Gastrocnemius medialis (tissue), 4 donors: ENCODE measurements at regions not wholly inside any gene's neighbourhood (a gene's known extent, or its start where the extent isn't known, plus 50 kb on each side); places are given as distances from the start of the nearest gene placed in this dataset.
"Not testable (repeated sequence)": the region's sequence is repeated elsewhere in the genome, so short reads cannot be mapped to it uniquely, and the experiment has no call there.

Experiments
- ATAC-seq, 2 donors: fragments of 150-250 bp; one replicate each; pipeline ENCODE4 v1.9.1; 2016
- DNase-seq, 2 donors: peaks; one replicate each; pipeline ENCODE4 v3.0.0-alpha.2; 2019
- H3K27ac ChIP-seq, 4 donors: fragments of 200-600 bp; sonication (generic); 1 replicate in 1 of 4; 2 replicates in 3 of 4; pipeline ENCODE4 v1.5.1; 2016 to 2018; ENCODE audit warnings: mild to moderate bottlenecking in 2 of 4, moderate library complexity in 1 of 4
- H3K27me3 ChIP-seq, 3 donors: fragments of 200-600 bp; sonication (generic) in 2 of 3; 1 replicate in 1 of 3; 2 replicates in 2 of 3; pipeline versions ENCODE4 v1.5.1 to v1.6.0; 2016 to 2019; ENCODE audit warnings: mild to moderate bottlenecking in 1 of 3, moderate library complexity in 1 of 3
- H3K36me3 ChIP-seq, 2 donors: fragments of 200-600 bp; sonication (generic) in 1 of 2; one replicate each; pipeline ENCODE4 v1.5.1; 2017 to 2018
- H3K4me1 ChIP-seq, 2 donors: fragments of 200-600 bp; sonication (generic) in 1 of 2; one replicate each; pipeline ENCODE4 v1.5.1; 2016 to 2017; ENCODE audit warnings: mild to moderate bottlenecking in 2 of 2
- H3K4me3 ChIP-seq, 4 donors: fragments of 200-600 bp; sonication (generic) in 3 of 4; 1 replicate in 1 of 4; 2 replicates in 3 of 4; pipeline ENCODE4 v1.5.1; 2016 to 2019; ENCODE audit warnings: mild to moderate bottlenecking in 2 of 4
- H3K9me3 ChIP-seq, 3 donors: fragments of 200-600 bp; sonication (generic) in 2 of 3; 1 replicate in 1 of 3; 2 replicates in 2 of 3; pipeline ENCODE4 v1.5.1; 2016 to 2019
- POLR2A ChIP-seq, 2 donors: fragments of 450-650 bp; IDR thresholded peaks; one replicate each; pipeline ENCODE4 v1.6.1; 2017; ENCODE audit warnings: antibody characterized with exemption in 2 of 2, mild to moderate bottlenecking in 2 of 2, moderate library complexity in 2 of 2
- in situ Hi-C, 4 donors: fragments of 200-750 bp; cut with MboI; loops; one replicate each; pipeline versions ENCODE4 v1.15.0 to v1.8.0; 2017; ENCODE audit warnings: low sequenced_read_pairs in 4 of 4
- intact Hi-C: fragments of 100-400 bp; cut with DNase I; formaldehyde crosslinking; loops from one replicate; pipeline ENCODE4 v1.15.1; 2023; ENCODE audit warnings: low total_unique reads
- TF ChIP-seq, protein P1 (sequence below), 5 experiments: fragments of 450-650 bp in 3 of 5; fragments of 200-600 bp in 2 of 5; sonication (generic) in 2 of 5; IDR thresholded peaks in 4 of 5; conservative IDR thresholded peaks in 1 of 5; 1 replicate in 4 of 5; 2 replicates in 1 of 5; pipeline ENCODE4 v1.5.1; 2016 to 2019; ENCODE audit warnings: antibody characterized with exemption in 5 of 5, mild to moderate bottlenecking in 3 of 5, moderate library complexity in 3 of 5

GRCh38 chr6:131469130-131469529, 103.9 kb upstream of the ARG1 start:
- intact Hi-C loops, result no loop called here

DNA sequence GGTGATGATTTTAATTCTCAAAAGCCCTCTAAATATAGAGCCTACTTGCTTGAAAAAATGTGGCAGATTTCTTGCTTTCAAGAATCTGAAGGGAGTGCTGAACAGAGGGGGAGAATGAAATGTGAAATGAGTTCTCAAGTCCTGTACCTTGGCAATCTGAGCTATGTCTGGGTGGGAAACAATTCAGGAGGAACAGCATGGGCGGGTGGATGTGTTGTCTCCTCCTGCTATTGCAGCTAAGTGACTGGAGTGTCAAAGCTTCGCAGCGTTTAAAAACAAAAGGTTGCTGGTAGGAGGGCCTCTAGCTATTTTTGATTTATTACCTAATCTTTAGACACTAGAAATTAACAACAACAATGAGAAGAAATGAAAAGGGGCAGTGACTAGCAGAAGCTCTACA, 102.5 kb upstream of the ARG1 start:
- TF ChIP-seq, protein P1, sequence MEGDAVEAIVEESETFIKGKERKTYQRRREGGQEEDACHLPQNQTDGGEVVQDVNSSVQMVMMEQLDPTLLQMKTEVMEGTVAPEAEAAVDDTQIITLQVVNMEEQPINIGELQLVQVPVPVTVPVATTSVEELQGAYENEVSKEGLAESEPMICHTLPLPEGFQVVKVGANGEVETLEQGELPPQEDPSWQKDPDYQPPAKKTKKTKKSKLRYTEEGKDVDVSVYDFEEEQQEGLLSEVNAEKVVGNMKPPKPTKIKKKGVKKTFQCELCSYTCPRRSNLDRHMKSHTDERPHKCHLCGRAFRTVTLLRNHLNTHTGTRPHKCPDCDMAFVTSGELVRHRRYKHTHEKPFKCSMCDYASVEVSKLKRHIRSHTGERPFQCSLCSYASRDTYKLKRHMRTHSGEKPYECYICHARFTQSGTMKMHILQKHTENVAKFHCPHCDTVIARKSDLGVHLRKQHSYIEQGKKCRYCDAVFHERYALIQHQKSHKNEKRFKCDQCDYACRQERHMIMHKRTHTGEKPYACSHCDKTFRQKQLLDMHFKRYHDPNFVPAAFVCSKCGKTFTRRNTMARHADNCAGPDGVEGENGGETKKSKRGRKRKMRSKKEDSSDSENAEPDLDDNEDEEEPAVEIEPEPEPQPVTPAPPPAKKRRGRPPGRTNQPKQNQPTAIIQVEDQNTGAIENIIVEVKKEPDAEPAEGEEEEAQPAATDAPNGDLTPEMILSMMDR (IDR thresholded peaks at IDR 0.05 in 4 of 5, conservative IDR thresholded peaks at IDR 0.05 in 1 of 5), result no peak
- no peak for TF ChIP-seq POLR2A (IDR thresholded peaks at IDR 0.05)
- no peaks in the 10 kb centered on the region for H3K36me3 ChIP-seq
- in situ Hi-C loops, result no loop called here
- no peaks in the 10 kb centered on the region for H3K27me3 ChIP-seq
- DNase-seq (no peak), ATAC-seq (no peak)
- intact Hi-C loops, result no loop called here
- H3K4me3 ChIP-seq, result no peak overlapping the region
- H3K9me3 ChIP-seq, result no peaks in the 10 kb centered on the region
- H3K27ac ChIP-seq, result no peak overlapping the region
- H3K4me1 ChIP-seq, result no peaks in the 10 kb centered on the region

More at GRCh38 chr6:131469130-131469529, 103.9 kb upstream of the ARG1 start:
- no peaks in the 10 kb centered on the region for H3K36me3 ChIP-seq
- no peak for TF ChIP-seq POLR2A (IDR thresholded peaks at IDR 0.05)
- TF ChIP-seq, protein P1 (IDR thresholded peaks at IDR 0.05 in 4 of 5, conservative IDR thresholded peaks at IDR 0.05 in 1 of 5), result no peak
- DNase-seq (no peak), ATAC-seq (no peak)
- in situ Hi-C loops, result no loop called here
- no peak overlapping the region for H3K27ac ChIP-seq
- no peak overlapping the region for H3K4me3 ChIP-seq
- no peaks in the 10 kb centered on the region for H3K9me3 ChIP-seq
- no peaks in the 10 kb centered on the region for H3K4me1 ChIP-seq
- no peaks in the 10 kb centered on the region for H3K27me3 ChIP-seq

GRCh38 chr6:131471331-131471730, 101.7 kb upstream of the ARG1 start:
- intact Hi-C loops (no loop called here), in situ Hi-C loops (no loop called here)
- Histone ChIP-seq H3K4me1 (no peaks in the 10 kb centered on the region), H3K9me3 (no peaks in the 10 kb centered on the region), H3K27ac (no peak overlapping the region), H3K4me3 (no peak overlapping the region), H3K27me3 (no peaks in the 10 kb centered on the region), H3K36me3 (no peaks in the 10 kb centered on the region)
- TF ChIP-seq, protein P1 (IDR thresholded peaks at IDR 0.05 in 4 of 5, conservative IDR thresholded peaks at IDR 0.05 in 1 of 5), result no peak
- no peak for TF ChIP-seq POLR2A (IDR thresholded peaks at IDR 0.05)
- ATAC-seq (no peak), DNase-seq (no peak)

- H3K9me3 ChIP-seq, in situ Hi-C loops, DNase-seq, H3K4me3 ChIP-seq, H3K27ac ChIP-seq, ATAC-seq, H3K36me3 ChIP-seq, H3K27me3 ChIP-seq, H3K4me1 ChIP-seq, intact Hi-C loops: not testable (repeated sequence)
Observed at GRCh38 chr6:131473303-131473702, 99.7 kb upstream of the ARG1 start.

GRCh38 chr6:131476362-131476761, 96.7 kb upstream of the ARG1 start:
- Histone ChIP-seq H3K36me3 (no peaks in the 10 kb centered on the region), H3K4me3 (no peak overlapping the region), H3K27ac (no peak overlapping the region), H3K9me3 (no peaks in the 10 kb centered on the region), H3K27me3 (no peaks in the 10 kb centered on the region), H3K4me1 (no peaks in the 10 kb centered on the region)
- TF ChIP-seq, protein P1 (IDR thresholded peaks at IDR 0.05 in 4 of 5, conservative IDR thresholded peaks at IDR 0.05 in 1 of 5), result no peak
- no peak for TF ChIP-seq POLR2A (IDR thresholded peaks at IDR 0.05)
- in situ Hi-C loops (no loop called here), intact Hi-C loops (no loop called here)
- DNase-seq (no peak), ATAC-seq (no peak)

- H3K9me3 ChIP-seq, H3K4me1 ChIP-seq, H3K27ac ChIP-seq, intact Hi-C loops, H3K36me3 ChIP-seq, H3K27me3 ChIP-seq, H3K4me3 ChIP-seq, ATAC-seq, in situ Hi-C loops, DNase-seq: not testable (repeated sequence)
Observed at GRCh38 chr6:131478740-131479211, 94.2 kb upstream of the ARG1 start.
